ENCODE measurements at regions not wholly inside any gene's neighbourhood (a gene's known extent, or its start where the extent isn't known, plus 50 kb on each side); places are given as distances from the start of the nearest gene placed in this dataset.

- Histone ChIP-seq H2AFZ (ENCODE audit: low read length) (no peak overlapping the region), H4K5ac (ENCODE audit: insufficient read length, low read depth, low read length) (no peak overlapping the region), H3K9me3 (ENCODE audit: insufficient read depth in 2 of 2, low read depth in 1 of 2, low read length in 1 of 2) (peaks cover 0 to 8% of the 10 kb centered on the region in 2 experiments; a peak in 1 of 4 replicates), H3K23ac (ENCODE audit: insufficient read length) (no peak overlapping the region), H3K27me3 (replicated peaks in 1 of 4; ENCODE audit: control insufficient read depth in 3 of 4, extremely low read depth in 1 of 4, insufficient read depth in 3 of 4, low read length in 3 of 4) (no peaks in the 10 kb centered on the region), H3K14ac (ENCODE audit: insufficient read length) (no peak overlapping the region), H3K79me2 (ENCODE audit: control insufficient read depth in 1 of 2, insufficient read depth in 2 of 2, low read length in 2 of 2) (no peaks in the 10 kb centered on the region), H4K8ac (ENCODE audit: extremely low read depth, insufficient read depth, low read length) (no peak overlapping the region), H2BK12ac (ENCODE audit: low read depth, low read length) (0 out of 2 replicates have a peak overlapping the region, but pooled peaks have one; percentile 35), H3K79me1 (ENCODE audit: low read depth, low read length) (no peaks in the 10 kb centered on the region), H3K4me3 (ENCODE audit: extremely low read depth in 1 of 4, insufficient read depth in 2 of 4, low read depth in 3 of 4, low read length in 4 of 4) (no peak overlapping the region), H3K4me2 (ENCODE audit: insufficient read depth in 1 of 2, low read depth in 2 of 2, low read length in 2 of 2) (no peak overlapping the region), H2BK120ac (replicated peaks; ENCODE audit: low read depth, low read length) (no peak overlapping the region), H2BK5ac (ENCODE audit: low read depth, low read length) (0 out of 2 replicates have a peak overlapping the region, but pooled peaks have one; percentile 61), H3K27ac (ENCODE audit: low read depth, low read length) (no peak overlapping the region), H3K36me3 (ENCODE audit: control insufficient read depth in 2 of 4, insufficient read depth in 4 of 4, low read length in 3 of 4) (no peaks in the 10 kb centered on the region; a peak in 1 of 8 replicates), H3K4me1 (replicated peaks in 1 of 4; ENCODE audit: control insufficient read depth in 3 of 4, insufficient read depth in 4 of 4, low read length in 3 of 4) (no peaks in the 10 kb centered on the region), H3K56ac (replicated peaks; ENCODE audit: insufficient read length, low read depth, low read length) (no peak overlapping the region), H2BK15ac (ENCODE audit: low read length) (no peak overlapping the region), H3K4ac (replicated peaks; ENCODE audit: insufficient read length, low read depth, low read length) (no peak overlapping the region), H3K18ac (ENCODE audit: extremely low read depth, low read length) (no peak overlapping the region), H4K91ac (replicated peaks; ENCODE audit: insufficient read length, low read length) (no peak overlapping the region), H3K9ac (replicated peaks in 1 of 4; ENCODE audit: extremely low read depth in 1 of 4, low read depth in 3 of 4, low read length in 3 of 4) (no peak overlapping the region), H4K20me1 (replicated peaks in 1 of 2; ENCODE audit: control insufficient read depth in 1 of 2, insufficient read depth in 2 of 2, low read length in 2 of 2) (no peaks in the 10 kb centered on the region), H2BK20ac (ENCODE audit: low read length) (no peak overlapping the region), H3K23me2 (ENCODE audit: low read depth, low read length) (peaks cover 5% of the 10 kb centered on the region; the same call in 1 of the 2 replicates), H2AK5ac (ENCODE audit: low read depth, low read length) (no peak overlapping the region)
- CTCF ChIA-PET (ENCODE audit: partially characterized antibody): interaction anchor here (1.3 kb wide), 2 partner anchors 30 to 181 kb away, joined by 3 to 5 read pairs; no protein-coding TSS in a partner anchor
- POLR2A ChIA-PET (ENCODE audit: partially characterized antibody): no interaction called here
- WGBS, 2 experiments (ENCODE audit: extremely low coverage in 1 of 2, insufficient coverage in 1 of 2, insufficient read length in 1 of 2, insufficient replicate concordance in 2 of 2, low coverage in 1 of 2, low lambda C conversion rate in 2 of 2, missing lambda C conversion rate in 1 of 2): 89% methylated on average over 8 of the region's 8 CpGs; no CpG with 5 or more reads in 1 of the 2 experiments
- DNase-seq (ENCODE audit: low read depth in 1 of 2, low spot score in 2 of 2) (no peak), FAIRE-seq (no peak)
- TF ChIP-seq EP300 (IDR thresholded peaks at IDR 0.05; ENCODE audit: borderline replicate concordance in 1 of 2, low read depth in 2 of 2, low read length in 2 of 2) (no peak), CBX5 (IDR thresholded peaks at IDR 0.05; ENCODE audit: low read depth, low read length) (no peak), SP2 (IDR thresholded peaks at IDR 0.05; ENCODE audit: low read length) (no peak), KDM4A (IDR thresholded peaks at IDR 0.05; ENCODE audit: low read depth, low read length, severe bottlenecking) (no peak), EGR1 (IDR thresholded peaks at IDR 0.05; ENCODE audit: borderline replicate concordance, low read depth, low read length) (no peak), NRF1 (IDR thresholded peaks at IDR 0.05; ENCODE audit: low read depth, low read length) (no peak), PHF8 (conservative IDR thresholded peaks at IDR 0.05; ENCODE audit: low read depth, low read length) (no peak), BCL11A (IDR thresholded peaks at IDR 0.05; ENCODE audit: low read depth in 2 of 2, low read length in 2 of 2) (no peak), RAD21 (IDR thresholded peaks at IDR 0.05 in 1 of 2, conservative IDR thresholded peaks at IDR 0.05 in 1 of 2; ENCODE audit: low read depth in 2 of 2, low read length in 2 of 2) (no peak), TAF7 (optimal IDR thresholded peaks at IDR 0.05; ENCODE audit: borderline replicate concordance, low read depth, low read length) (no peak), YY1 (IDR thresholded peaks at IDR 0.05; ENCODE audit: low read depth, low read length) (no peak), ASH2L (IDR thresholded peaks at IDR 0.05; ENCODE audit: low read length) (no peak), CHD2 (IDR thresholded peaks at IDR 0.05; ENCODE audit: low read length) (no peak)
Measured at GRCh38 chr12:124233846-124234640, 60.9 kb upstream of the RFLNA start.
